Osteocyte (in vitro differentiated cells): ENCODE measurements at regions not wholly inside any gene's neighbourhood (a gene's known extent, or its start where the extent isn't known, plus 50 kb on each side); places are given as distances from the start of the nearest gene placed in this dataset.

Experiments
- DNase-seq: peaks from one replicate; pipeline ENCODE4 v3.0.0; 2021; ENCODE audit warnings: mixed read lengths; ENCODE audit not compliant: unreplicated experiment; ENCODE audit errors: extremely low spot score
- H3K27ac Mint-ChIP-seq: one replicate; pipeline ENCODE4 v1.8.0; 2021; ENCODE audit warnings: mild to moderate bottlenecking, mixed read lengths; ENCODE audit not compliant: unreplicated experiment
- H3K27me3 Mint-ChIP-seq: one replicate; pipeline ENCODE4 v1.8.0; 2021; ENCODE audit warnings: mixed read lengths; ENCODE audit not compliant: unreplicated experiment
- H3K36me3 Mint-ChIP-seq: one replicate; pipeline ENCODE4 v1.8.0; 2021; ENCODE audit warnings: mixed read lengths; ENCODE audit not compliant: unreplicated experiment
- H3K4me1 Mint-ChIP-seq: one replicate; pipeline ENCODE4 v1.8.0; 2021; ENCODE audit warnings: mixed read lengths; ENCODE audit not compliant: unreplicated experiment
- H3K4me3 Mint-ChIP-seq: one replicate; pipeline ENCODE4 v1.8.0; 2021; ENCODE audit warnings: mild to moderate bottlenecking, moderate library complexity, mixed read lengths; ENCODE audit not compliant: unreplicated experiment
- H3K9me3 Mint-ChIP-seq: one replicate; pipeline ENCODE4 v1.8.0; 2021; ENCODE audit warnings: mixed read lengths; ENCODE audit not compliant: unreplicated experiment
- CTCF ChIP-seq: fragments of 200-600 bp; sonication (generic); IDR thresholded peaks from 2 replicates; pipeline ENCODE4 v1.5.0; 2021; ENCODE audit warnings: antibody characterized with exemption, mild to moderate bottlenecking, moderate library complexity

GRCh38 chr6:77205936-77206335 is 257.4 kb downstream of the HTR1B start:
- no peaks in the 10 kb centered on the region for H3K27me3 Mint-ChIP-seq
- no peaks in the 10 kb centered on the region for H3K36me3 Mint-ChIP-seq
- peak overlapping the region; percentile 80 for H3K27ac Mint-ChIP-seq
- TF ChIP-seq CTCF: no peak
- H3K4me1 Mint-ChIP-seq: peaks cover 30% of the 10 kb centered on the region
- H3K4me3 Mint-ChIP-seq: no peak overlapping the region
- DNase-seq: no peak
- H3K9me3 Mint-ChIP-seq: no peaks in the 10 kb centered on the region

GRCh38 chr6:77204555-77204954 is 258.7 kb downstream of the HTR1B start:
- Mint-ChIP-seq H3K9me3 (no peaks in the 10 kb centered on the region), H3K4me1 (peaks cover 37% of the 10 kb centered on the region), H3K36me3 (peaks cover 3% of the 10 kb centered on the region), H3K27ac (no peak overlapping the region), H3K4me3 (no peak overlapping the region), H3K27me3 (no peaks in the 10 kb centered on the region)
- no peak for TF ChIP-seq CTCF
- DNase-seq: no peak

- no peaks in the 10 kb centered on the region for H3K27me3 Mint-ChIP-seq
- no peak overlapping the region for H3K4me3 Mint-ChIP-seq
- no peak for DNase-seq
- H3K9me3 Mint-ChIP-seq: peaks cover 16% of the 10 kb centered on the region
- peaks cover 11% of the 10 kb centered on the region for H3K36me3 Mint-ChIP-seq
- peaks cover 38% of the 10 kb centered on the region for H3K4me1 Mint-ChIP-seq
- no peak for TF ChIP-seq CTCF
- H3K27ac Mint-ChIP-seq: peak overlapping the region; percentile 58
Observed at GRCh38 chr6:77183447-77183846, 279.8 kb downstream of the HTR1B start.

- no peak overlapping the region for H3K27ac Mint-ChIP-seq
- DNase-seq: no peak
- H3K4me3 Mint-ChIP-seq: no peak overlapping the region
- no peaks in the 10 kb centered on the region for H3K27me3 Mint-ChIP-seq
- H3K9me3 Mint-ChIP-seq: peaks cover 13% of the 10 kb centered on the region
- peaks cover 8% of the 10 kb centered on the region for H3K36me3 Mint-ChIP-seq
- peaks cover 40% of the 10 kb centered on the region for H3K4me1 Mint-ChIP-seq
- no peak for TF ChIP-seq CTCF
Observed at GRCh38 chr6:77181749-77182148, 281.5 kb downstream of the HTR1B start.

GRCh38 chr6:77180326-77180725 is 283.0 kb downstream of the HTR1B start:
- Mint-ChIP-seq H3K9me3 (peaks cover 14% of the 10 kb centered on the region), H3K4me1 (peaks cover 40% of the 10 kb centered on the region), H3K4me3 (no peak overlapping the region), H3K36me3 (peaks cover 7% of the 10 kb centered on the region), H3K27me3 (no peaks in the 10 kb centered on the region), H3K27ac (no peak overlapping the region)
- TF ChIP-seq CTCF: no peak
- no peak for DNase-seq
